ENCODE measurements at regions not wholly inside any gene's neighbourhood (a gene's known extent, or its start where the extent isn't known, plus 50 kb on each side); places are given as distances from the start of the nearest gene placed in this dataset.

- TF ChIP-seq POLR2AphosphoS5 (IDR thresholded peaks at IDR 0.05; ENCODE audit: low read depth, low read length) (no peak), TAF1 (IDR thresholded peaks at IDR 0.05; ENCODE audit: borderline replicate concordance, low read depth, low read length) (no peak), POLR2A (IDR thresholded peaks at IDR 0.05; ENCODE audit: low read depth, low read length) (no peak)
- no peak for FAIRE-seq
- no peak for DNase-seq (ENCODE audit: insufficient read length)
These were observed 207.0 kb downstream of the BARHL2 start for GRCh38 chr1:90510143-90510542.

DNA sequence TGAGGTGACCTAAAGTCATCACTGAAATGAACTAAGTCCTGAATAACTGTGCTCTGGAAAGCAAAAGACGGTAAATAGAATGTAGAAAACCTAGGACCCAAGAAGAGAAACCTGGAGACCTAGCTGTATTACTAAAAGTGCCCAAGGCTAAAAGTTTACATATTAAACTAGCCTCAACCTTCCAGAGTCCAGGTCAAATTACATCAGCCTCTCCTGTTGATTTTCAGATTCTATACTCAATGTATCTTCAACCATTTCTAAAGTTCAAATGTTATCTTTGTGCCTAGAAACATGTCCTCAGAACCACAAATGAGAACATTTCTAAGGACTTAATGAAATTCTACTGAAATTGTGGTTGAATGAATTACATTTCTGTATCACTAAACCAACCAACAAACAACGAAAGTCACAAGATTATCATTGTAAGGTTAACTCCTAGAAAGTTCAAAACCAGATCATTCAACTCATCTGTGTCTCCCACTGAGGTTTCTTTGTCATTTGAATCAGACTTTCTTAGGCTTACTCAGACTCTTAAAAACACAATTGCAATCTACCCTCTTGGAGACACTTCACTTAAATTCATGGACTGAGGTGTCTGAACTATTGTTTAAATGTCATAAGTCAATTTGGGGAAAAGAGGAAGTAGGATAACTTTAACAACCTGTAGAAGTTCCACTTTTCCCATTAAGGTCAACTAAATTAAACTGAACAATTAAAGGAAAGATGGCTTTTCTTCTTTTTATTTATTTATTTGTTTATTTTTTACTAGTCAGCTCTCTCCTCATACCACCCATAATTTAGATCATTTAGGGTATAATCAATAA, 207.7 kb downstream of the BARHL2 start:
- DNase-seq (ENCODE audit: insufficient read length) (no peak), FAIRE-seq (no peak)
- no peak for TF ChIP-seq POLR2AphosphoS5 (IDR thresholded peaks at IDR 0.05; ENCODE audit: low read depth, low read length)
- no peak for TF ChIP-seq POLR2A (IDR thresholded peaks at IDR 0.05; ENCODE audit: low read depth, low read length)
- no peak for TF ChIP-seq TAF1 (IDR thresholded peaks at IDR 0.05; ENCODE audit: borderline replicate concordance, low read depth, low read length)

DNA sequence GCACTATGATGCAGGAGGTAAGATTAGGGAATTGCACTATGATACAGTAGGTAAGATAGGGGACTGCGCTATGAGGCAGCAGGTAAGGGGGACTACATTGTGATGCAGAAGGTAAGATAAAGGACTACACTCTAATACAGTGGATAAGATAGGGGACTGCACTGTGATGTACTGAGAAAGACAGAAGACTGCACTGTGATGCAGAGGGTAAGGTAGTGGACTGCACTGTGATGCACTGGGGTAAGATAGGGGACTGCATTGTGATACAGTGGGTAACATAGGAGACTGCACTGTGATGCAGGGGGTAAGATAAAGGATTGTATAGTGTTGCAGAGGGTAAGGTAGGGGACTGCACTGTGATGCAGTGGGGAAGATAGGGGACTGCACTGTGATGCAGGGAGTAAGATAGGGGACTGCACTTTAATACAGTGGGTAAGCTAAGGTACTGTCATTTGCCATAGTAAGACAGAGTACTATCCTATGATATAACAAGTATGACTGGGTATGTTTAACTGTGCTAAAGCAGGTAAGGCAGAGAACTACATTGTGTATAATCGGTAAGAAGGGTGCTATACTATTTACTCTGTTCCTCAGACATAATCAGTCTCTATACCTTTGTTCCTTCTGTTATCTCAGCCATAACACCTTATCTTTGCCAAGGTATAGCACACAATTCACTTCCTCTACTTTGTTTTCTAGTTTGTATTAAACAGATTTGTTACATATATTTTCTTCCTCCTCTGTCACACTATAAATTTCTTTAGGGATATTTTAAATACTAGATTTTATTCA, 208.5 kb downstream of the BARHL2 start:
- TF ChIP-seq POLR2AphosphoS5 (IDR thresholded peaks at IDR 0.05; ENCODE audit: low read depth, low read length) = no peak
- TF ChIP-seq POLR2A (IDR thresholded peaks at IDR 0.05; ENCODE audit: low read depth, low read length) = no peak
- no peak for TF ChIP-seq TAF1 (IDR thresholded peaks at IDR 0.05; ENCODE audit: borderline replicate concordance, low read depth, low read length)
- FAIRE-seq (no peak), DNase-seq (ENCODE audit: insufficient read length) (no peak)

DNA sequence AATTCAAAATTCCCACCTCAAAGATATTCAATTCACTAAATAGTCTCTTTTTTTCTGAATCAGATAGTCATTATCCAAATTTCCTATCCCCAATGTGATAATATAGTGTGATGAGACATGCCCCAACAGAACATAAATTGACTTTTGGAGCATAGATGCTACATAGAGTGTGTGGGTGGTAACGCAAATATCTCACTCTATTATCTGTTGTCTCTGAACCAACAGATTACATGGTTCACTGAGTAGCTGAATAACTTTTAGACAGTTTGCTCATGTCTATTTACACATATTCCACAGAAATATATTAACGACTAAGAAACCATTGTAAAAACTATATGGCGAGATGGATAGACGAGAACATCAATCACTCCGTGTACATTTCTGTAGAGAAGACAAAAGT, 209.9 kb downstream of the BARHL2 start:
- DNase-seq (ENCODE audit: insufficient read length) (no peak), FAIRE-seq (no peak)
- TF ChIP-seq TAF1 (IDR thresholded peaks at IDR 0.05; ENCODE audit: borderline replicate concordance, low read depth, low read length) = no peak
- no peak for TF ChIP-seq POLR2A (IDR thresholded peaks at IDR 0.05; ENCODE audit: low read depth, low read length)
- no peak for TF ChIP-seq POLR2AphosphoS5 (IDR thresholded peaks at IDR 0.05; ENCODE audit: low read depth, low read length)

GRCh38 chr1:90505806-90506205, 211.3 kb downstream of the BARHL2 start:
- TF ChIP-seq TAF1 (IDR thresholded peaks at IDR 0.05; ENCODE audit: borderline replicate concordance, low read depth, low read length) (no peak), POLR2AphosphoS5 (IDR thresholded peaks at IDR 0.05; ENCODE audit: low read depth, low read length) (no peak), POLR2A (IDR thresholded peaks at IDR 0.05; ENCODE audit: low read depth, low read length) (no peak)
- DNase-seq (ENCODE audit: insufficient read length) = no peak
- FAIRE-seq = no peak

DNA sequence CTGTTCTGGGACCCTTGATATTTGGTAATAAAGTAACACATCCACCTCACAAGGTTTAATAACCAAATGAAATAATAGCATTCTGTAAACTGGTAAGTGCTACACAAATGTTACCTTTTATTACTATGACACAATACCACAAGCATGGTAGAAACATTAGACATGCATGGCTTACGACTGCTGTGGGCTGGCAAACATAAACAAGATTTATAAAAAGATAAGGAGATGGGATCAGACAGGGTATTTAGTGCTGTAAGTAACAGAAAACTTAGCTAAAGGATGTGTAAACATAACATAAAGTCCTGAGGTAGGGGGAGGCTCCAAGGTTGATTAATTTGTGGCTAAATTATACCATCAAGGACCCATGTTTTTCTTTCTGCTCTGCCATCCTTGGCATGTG, 212.6 kb downstream of the BARHL2 start:
- FAIRE-seq (no peak), DNase-seq (ENCODE audit: insufficient read length) (no peak)
- no peak for TF ChIP-seq POLR2A (IDR thresholded peaks at IDR 0.05; ENCODE audit: low read depth, low read length)
- no peak for TF ChIP-seq POLR2AphosphoS5 (IDR thresholded peaks at IDR 0.05; ENCODE audit: low read depth, low read length)
- no peak for TF ChIP-seq TAF1 (IDR thresholded peaks at IDR 0.05; ENCODE audit: borderline replicate concordance, low read depth, low read length)

DNA sequence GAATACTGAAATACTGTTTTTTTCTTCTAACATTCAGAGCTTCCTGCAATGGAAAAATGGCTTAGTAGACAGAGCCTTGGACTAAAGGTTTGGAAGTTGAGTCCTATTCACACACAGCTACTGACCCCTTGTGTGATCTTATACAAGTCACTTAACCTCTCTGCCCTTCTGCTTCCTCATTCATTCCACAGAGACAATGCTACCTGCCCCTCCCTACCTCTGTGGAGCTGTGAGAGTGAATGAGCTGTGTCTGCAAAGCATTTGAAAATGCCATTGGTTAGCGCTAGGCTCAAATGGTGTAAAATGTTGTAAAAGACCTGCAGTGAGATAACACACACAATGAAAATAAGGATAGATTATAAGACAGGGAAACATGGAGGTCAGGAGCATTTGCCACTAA, 214.4 kb downstream of the BARHL2 start:
- TF ChIP-seq POLR2AphosphoS5 (IDR thresholded peaks at IDR 0.05; ENCODE audit: low read depth, low read length) = no peak
- no peak for TF ChIP-seq TAF1 (IDR thresholded peaks at IDR 0.05; ENCODE audit: borderline replicate concordance, low read depth, low read length)
- no peak for TF ChIP-seq POLR2A (IDR thresholded peaks at IDR 0.05; ENCODE audit: low read depth, low read length)
- FAIRE-seq = no peak
- no peak for DNase-seq (ENCODE audit: insufficient read length)

DNA sequence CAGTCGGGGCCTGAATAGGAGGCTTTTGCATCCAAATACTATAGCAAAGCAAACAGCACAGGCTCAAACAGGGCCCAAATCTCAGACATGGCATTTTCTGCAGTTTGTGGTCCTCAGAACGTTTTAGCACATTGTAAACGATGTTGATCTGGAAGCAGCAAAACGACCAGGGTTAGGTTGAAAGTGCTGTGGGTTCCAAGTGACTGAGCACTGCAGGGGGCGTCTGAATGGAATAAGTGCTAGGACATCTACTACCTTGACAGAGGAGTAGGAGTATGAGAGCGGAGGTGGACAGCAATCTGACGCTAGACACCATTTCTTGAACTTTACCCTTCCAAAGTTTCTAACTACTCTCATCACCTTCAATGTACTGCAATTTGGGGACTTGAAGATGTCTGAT, 214.9 kb downstream of the BARHL2 start:
- DNase-seq (ENCODE audit: insufficient read length) (no peak), FAIRE-seq (no peak)
- TF ChIP-seq POLR2AphosphoS5 (IDR thresholded peaks at IDR 0.05; ENCODE audit: low read depth, low read length) = no peak
- TF ChIP-seq POLR2A (IDR thresholded peaks at IDR 0.05; ENCODE audit: low read depth, low read length) = no peak
- no peak for TF ChIP-seq TAF1 (IDR thresholded peaks at IDR 0.05; ENCODE audit: borderline replicate concordance, low read depth, low read length)

DNA sequence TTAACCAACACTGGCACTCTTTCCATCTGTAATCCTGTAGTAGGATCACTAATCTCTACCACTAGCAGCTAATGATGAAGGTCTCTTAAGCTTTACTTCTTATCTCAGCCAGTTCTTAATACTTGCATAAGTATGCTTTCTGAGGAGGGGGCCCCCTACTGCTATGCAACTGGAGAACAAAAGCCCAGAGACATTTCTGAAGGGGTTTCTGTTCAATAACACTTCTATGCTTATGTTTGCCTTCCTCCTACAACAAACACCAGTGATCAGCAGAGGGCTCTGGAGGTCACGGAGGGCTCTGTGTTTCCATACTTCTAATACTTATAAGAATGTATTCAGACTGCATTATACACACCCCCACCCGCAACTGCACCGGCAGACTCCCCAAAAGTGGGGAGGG, 215.8 kb downstream of the BARHL2 start:
- DNase-seq (ENCODE audit: insufficient read length) = no peak
- no peak for TF ChIP-seq POLR2AphosphoS5 (IDR thresholded peaks at IDR 0.05; ENCODE audit: low read depth, low read length)
- no peak for TF ChIP-seq POLR2A (IDR thresholded peaks at IDR 0.05; ENCODE audit: low read depth, low read length)
- TF ChIP-seq TAF1 (IDR thresholded peaks at IDR 0.05; ENCODE audit: borderline replicate concordance, low read depth, low read length) = no peak
- no peak for FAIRE-seq

DNA sequence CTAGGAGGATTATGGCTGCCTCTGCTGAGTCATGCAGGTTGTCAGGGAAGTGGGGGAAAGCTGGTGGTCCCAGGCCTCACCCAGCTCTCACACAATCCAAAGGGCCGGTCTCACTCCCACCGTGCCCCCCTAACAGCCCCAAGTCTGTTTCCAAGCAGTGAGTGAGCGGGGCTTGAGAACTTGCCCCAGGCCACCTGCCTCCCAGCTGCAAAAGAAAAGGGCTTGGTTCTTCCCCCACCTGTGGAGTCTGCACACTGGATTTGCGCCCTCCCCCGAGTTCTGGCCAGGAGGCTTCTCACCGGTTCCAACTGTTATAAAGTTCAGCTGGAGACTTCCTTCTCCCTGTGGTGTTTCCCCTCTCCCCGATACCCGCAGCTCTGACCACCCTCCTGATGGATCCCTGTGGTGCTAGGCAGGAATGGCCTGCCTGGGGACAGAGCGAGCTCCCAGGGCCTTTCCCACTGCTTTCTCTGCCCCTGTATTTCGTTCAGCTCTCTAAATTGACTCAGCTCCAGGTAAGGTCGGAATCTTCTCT, 222.3 kb downstream of the BARHL2 start:
- no peak for TF ChIP-seq POLR2AphosphoS5 (IDR thresholded peaks at IDR 0.05; ENCODE audit: low read depth, low read length)
- TF ChIP-seq TAF1 (IDR thresholded peaks at IDR 0.05; ENCODE audit: borderline replicate concordance, low read depth, low read length) = no peak
- no peak for TF ChIP-seq POLR2A (IDR thresholded peaks at IDR 0.05; ENCODE audit: low read depth, low read length)
- DNase-seq (ENCODE audit: insufficient read length) (no peak), FAIRE-seq (no peak)

DNA sequence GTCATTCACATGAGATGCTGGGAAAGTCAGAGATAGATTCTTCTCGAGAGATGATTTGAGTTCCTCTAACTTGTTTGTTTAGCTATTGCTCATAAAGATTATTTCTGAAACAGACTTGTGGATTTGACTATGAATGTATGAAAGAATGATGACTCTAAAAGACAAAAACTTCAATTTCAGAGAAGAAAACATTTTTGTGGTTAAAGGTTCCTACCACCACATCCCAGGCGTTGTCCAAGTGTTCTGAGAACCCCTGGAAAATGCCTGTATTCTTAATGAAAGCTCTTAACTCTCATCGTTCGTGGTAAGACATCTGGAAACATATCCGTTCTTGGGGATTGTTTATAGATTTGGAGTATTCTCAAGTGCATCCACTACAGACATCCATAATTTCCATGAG, 228.7 kb downstream of the BARHL2 start:
- FAIRE-seq (no peak), DNase-seq (ENCODE audit: insufficient read length) (no peak)
- TF ChIP-seq TAF1 (IDR thresholded peaks at IDR 0.05; ENCODE audit: borderline replicate concordance, low read depth, low read length) (no peak), POLR2AphosphoS5 (IDR thresholded peaks at IDR 0.05; ENCODE audit: low read depth, low read length) (no peak), POLR2A (IDR thresholded peaks at IDR 0.05; ENCODE audit: low read depth, low read length) (no peak)

All from GM12892 (cell line).